ENCODE measurements at regions not wholly inside any gene's neighbourhood (a gene's known extent, or its start where the extent isn't known, plus 50 kb on each side); places are given as distances from the start of the nearest gene placed in this dataset.

GRCh38 chr3:153072856-153073255 is 89.2 kb upstream of the RAP2B start:
- TF ChIP-seq CTCF (conservative IDR thresholded peaks at IDR 0.05) (no peak), EZH2 (IDR thresholded peaks at IDR 0.05; ENCODE audit: low read depth) (no peak)

Measured in PC-9 (cell line).